Testis (tissue), 2 donors: ENCODE measurements at regions not wholly inside any gene's neighbourhood (a gene's known extent, or its start where the extent isn't known, plus 50 kb on each side); places are given as distances from the start of the nearest gene placed in this dataset.

Experiments
- POLR2A ChIP-seq: fragments of 450-650 bp; IDR thresholded peaks from one replicate; pipeline ENCODE4 v1.6.1; 2017; ENCODE audit warnings: antibody characterized with exemption, mild to moderate bottlenecking, moderate library complexity
- TF ChIP-seq, protein P1 (sequence below), 3 experiments: fragments of 450-650 bp in 2 of 3; fragments of 200-600 bp in 1 of 3; sonication (generic) in 1 of 3; IDR thresholded peaks; one replicate each; pipeline ENCODE4 v1.5.1; 2016 to 2019; ENCODE audit warnings: antibody characterized with exemption in 3 of 3, mild to moderate bottlenecking in 2 of 3, moderate library complexity in 1 of 3

- TF ChIP-seq, protein P1, sequence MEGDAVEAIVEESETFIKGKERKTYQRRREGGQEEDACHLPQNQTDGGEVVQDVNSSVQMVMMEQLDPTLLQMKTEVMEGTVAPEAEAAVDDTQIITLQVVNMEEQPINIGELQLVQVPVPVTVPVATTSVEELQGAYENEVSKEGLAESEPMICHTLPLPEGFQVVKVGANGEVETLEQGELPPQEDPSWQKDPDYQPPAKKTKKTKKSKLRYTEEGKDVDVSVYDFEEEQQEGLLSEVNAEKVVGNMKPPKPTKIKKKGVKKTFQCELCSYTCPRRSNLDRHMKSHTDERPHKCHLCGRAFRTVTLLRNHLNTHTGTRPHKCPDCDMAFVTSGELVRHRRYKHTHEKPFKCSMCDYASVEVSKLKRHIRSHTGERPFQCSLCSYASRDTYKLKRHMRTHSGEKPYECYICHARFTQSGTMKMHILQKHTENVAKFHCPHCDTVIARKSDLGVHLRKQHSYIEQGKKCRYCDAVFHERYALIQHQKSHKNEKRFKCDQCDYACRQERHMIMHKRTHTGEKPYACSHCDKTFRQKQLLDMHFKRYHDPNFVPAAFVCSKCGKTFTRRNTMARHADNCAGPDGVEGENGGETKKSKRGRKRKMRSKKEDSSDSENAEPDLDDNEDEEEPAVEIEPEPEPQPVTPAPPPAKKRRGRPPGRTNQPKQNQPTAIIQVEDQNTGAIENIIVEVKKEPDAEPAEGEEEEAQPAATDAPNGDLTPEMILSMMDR (IDR thresholded peaks at IDR 0.05): no peak
- TF ChIP-seq POLR2A: no peak
Observed at GRCh38 chr6:92791403-92791802, 628.0 kb downstream of the EPHA7 start.
